T1000 (cell line): ENCODE measurements at regions not wholly inside any gene's neighbourhood (a gene's known extent, or its start where the extent isn't known, plus 50 kb on each side); places are given as distances from the start of the nearest gene placed in this dataset.

Experiments
- DNase-seq: peaks from one replicate; lab custom pipeline; 2025; ENCODE audit warnings: mixed read lengths; lab: John Stamatoyannopoulos, UW

GRCh38 chr6:168908887-168909286 lies 344.8 kb downstream of the THBS2 start:
- no peak for DNase-seq

- no peak for DNase-seq
These were observed 345.5 kb downstream of the THBS2 start for GRCh38 chr6:168908166-168908565.

GRCh38 chr6:168906391-168906790 lies 347.3 kb downstream of the THBS2 start:
- DNase-seq = no peak

DNA sequence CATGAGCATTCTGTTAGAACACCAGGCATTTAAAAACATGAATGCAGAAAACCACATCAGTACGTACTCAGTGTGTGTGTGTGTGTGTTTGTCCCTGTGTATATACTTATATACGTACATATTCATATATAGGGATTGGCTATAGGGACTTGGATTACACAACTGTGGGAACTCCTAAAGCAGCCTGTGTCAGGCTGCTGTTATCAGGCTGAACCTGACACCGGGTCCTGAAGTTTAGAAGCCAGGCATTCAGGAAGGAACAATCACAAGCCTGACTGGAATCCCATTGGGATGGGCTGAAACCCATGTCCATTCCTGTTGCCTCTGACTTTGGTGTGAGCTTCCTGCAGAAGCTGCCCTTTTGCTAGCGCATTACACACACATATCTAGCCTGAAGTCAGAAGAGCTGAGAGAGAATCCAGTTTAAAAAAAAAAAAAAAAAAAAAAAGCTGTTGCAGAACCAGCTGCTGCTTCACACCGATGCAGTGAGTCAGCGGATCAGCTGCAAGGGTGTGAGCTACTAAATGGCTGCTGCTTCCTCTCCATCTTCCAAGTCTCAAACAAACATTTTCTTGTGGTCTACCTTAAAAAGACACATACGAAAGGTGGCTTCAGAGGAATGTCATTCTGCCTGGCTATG lies 348.1 kb downstream of the THBS2 start:
- no peak for DNase-seq

DNA sequence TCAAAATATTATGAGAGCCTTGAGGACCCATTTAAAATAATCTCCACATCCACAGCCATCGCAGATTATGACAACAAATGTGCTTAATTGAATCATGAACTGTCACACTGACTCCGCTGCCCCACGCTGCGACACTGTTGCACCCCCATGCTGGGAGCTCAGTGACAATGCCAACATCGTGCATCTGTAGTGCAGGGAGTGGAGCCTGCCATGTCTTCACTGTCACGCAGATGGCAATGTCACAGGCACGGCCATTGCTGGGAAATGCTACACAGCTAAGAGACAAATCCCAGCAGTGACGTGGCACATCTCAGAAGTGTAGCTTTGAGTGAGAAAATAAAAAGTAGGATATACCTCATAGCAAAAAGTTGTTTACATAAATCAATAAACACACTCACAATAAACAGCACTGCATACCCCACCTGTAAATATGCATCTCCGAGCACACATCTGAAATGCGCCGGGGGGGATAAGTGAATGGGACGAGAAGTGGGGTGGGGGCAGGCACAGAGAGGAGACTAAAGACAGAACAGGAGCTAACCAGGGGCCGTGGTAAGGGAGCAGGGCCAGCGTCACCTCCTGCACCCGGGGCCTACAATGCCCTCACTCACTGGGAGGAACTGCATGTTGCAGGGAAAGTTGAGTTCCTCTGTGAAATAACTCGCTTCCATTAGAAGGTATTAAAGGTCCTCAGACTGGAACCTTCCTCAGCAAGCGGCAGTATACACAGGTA lies 349.9 kb downstream of the THBS2 start:
- DNase-seq = no peak

- DNase-seq = no peak
These were observed 351.6 kb downstream of the THBS2 start for GRCh38 chr6:168902075-168902474.

GRCh38 chr6:168901076-168901475 lies 352.6 kb downstream of the THBS2 start:
- DNase-seq = no peak

DNA sequence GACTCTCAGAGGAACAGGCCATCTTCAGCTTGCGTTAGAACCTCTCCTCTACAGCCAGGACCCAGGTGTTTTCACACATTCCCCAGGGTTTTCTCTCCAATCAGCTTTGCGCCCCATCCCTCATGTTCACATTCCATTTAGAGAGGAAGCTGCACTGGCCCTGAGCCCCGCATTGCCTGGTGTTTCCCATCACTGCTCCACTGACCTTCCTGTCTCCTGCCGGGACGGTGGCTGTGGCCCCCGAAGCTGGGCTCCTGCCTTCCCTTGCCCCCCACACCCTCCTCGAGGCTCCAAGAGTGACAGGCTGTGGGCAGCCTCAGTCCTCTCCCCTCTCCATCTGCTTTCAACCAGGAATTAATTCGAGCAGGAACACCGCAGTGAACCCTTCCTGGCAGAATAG lies 357.3 kb downstream of the THBS2 start:
- DNase-seq = no peak

DNA sequence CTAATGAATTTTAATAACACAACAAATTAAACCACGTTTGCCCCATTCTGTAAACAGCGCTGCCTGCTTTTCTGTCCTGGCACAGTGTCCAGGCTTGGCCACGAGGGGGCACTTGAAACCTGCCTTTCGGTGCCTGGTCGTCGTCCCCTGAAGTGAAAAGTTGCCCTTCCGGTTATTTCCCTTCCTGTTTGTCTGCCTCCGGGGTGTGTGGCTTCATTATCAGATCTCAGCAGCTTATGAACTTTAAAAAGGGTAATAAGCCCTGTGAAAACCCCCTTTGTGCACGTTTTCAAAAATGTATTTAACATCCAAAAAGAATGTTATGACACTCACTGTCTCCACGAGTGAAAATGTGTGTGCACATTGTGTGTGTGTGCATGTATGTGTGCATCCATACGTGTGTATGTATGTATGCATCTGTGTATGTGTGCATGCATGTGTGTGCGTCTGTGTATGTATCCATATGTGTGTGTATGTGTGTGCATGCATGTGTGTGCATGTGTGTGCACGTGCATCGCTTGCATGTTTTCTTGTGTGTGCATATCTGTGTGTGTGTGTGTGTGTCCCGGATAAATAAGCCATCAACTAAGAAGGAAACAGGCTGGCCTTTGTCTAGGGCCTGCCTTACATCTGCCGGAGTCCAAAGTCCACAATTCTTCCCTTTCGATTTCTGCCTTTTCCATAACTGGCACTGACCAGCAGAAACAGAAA lies 358.4 kb downstream of the THBS2 start:
- peak; percentile 48 for DNase-seq

GRCh38 chr6:168892031-168892430 lies 361.6 kb downstream of the THBS2 start:
- no peak for DNase-seq

- no peak for DNase-seq
These were observed 362.7 kb downstream of the THBS2 start for GRCh38 chr6:168890981-168891365.

GRCh38 chr6:168890306-168890980 lies 363.2 kb downstream of the THBS2 start:
- no peak for DNase-seq

DNA sequence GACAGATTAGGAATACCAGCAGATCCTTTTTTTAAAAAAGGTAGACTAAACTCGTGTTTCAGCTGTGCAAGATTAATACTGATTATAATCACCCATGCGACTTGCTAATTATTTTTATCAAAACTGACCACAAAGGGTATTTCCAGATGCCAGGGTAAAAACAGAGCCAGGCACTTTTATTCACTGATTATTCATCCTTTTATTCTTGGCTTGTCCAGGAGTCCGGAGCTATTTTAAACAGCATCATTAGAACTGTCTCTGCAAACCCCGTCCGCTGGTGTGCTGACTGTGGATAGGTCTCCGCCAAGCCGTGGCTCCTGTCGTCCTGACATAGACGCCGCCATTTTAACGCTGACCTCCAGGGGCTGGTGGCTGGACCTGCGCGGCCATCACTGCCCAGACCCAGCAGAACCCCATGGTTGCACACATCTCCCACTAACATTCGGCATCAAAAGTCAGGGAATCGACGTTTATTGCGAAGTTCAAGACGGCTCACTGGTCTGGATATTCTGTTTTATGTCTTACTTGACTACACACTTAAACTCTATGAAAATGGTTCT lies 364.8 kb downstream of the THBS2 start:
- no peak for DNase-seq

GRCh38 chr6:168888102-168888501 lies 365.5 kb downstream of the THBS2 start:
- DNase-seq = no peak

DNA sequence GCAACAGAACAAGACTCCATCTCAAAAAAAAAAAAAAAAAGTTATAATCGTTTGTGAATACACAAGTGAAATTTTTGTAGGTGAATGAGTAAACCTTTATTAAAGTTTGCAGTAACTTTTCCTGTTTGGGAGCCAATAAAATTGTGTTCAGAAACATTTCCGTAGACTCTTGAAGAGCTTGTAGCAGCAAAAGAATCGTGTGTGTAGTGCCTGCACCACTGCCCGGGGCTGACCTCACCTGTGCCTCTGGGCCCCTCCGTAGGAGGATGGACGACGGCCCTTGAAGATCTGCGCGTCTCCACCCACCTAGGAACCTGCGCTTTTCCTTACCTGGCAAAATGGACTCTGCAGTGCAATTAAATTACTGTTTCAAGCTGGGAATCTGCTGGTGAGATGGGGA lies 366.0 kb downstream of the THBS2 start:
- DNase-seq = no peak

- DNase-seq = no peak
These were observed 366.7 kb downstream of the THBS2 start for GRCh38 chr6:168886964-168887363.

- DNase-seq = no peak
These were observed 367.6 kb downstream of the THBS2 start for GRCh38 chr6:168885751-168886742.

- DNase-seq = no peak
These were observed 368.4 kb downstream of the THBS2 start for GRCh38 chr6:168885196-168885595.

DNA sequence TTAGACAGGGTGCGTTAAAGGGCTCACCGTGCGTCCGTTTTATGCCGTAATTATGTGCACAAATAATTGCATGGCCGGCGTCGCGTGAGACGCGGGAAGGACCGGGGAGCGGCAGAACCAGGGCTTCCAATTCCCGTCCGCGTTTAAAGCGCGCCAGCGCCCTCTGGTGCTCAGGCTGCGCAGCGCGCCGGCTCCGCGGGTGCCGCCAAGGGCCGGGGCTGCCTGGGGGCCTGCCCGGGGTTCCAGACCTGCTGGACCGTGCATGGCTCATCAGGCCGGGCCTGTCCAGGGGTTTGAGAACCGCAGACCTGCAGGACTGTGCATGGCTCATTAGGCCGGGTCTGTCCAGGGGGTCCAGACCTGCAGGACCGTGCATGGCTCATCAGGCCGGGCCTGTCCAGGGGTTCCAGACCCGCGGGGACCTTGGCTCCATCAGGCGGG lies 369.0 kb downstream of the THBS2 start:
- DNase-seq = no peak

- no peak for DNase-seq
These were observed 369.5 kb downstream of the THBS2 start for GRCh38 chr6:168884050-168884645.
